Sigmoid colon (tissue), 6 donors: ENCODE measurements at regions not wholly inside any gene's neighbourhood (a gene's known extent, or its start where the extent isn't known, plus 50 kb on each side); places are given as distances from the start of the nearest gene placed in this dataset.
"Not testable (repeated sequence)": the region's sequence is repeated elsewhere in the genome, so short reads cannot be mapped to it uniquely, and the experiment has no call there.

Experiments used
- DNase-seq: peaks from one replicate; pipeline ENCODE4 v3.0.0-alpha.2; 2019
- H3K27ac ChIP-seq, 4 donors: fragments of 200-600 bp; sonication (generic); one replicate each; pipeline ENCODE4 v1.5.1; 2016 to 2019; ENCODE audit warnings: mild to moderate bottlenecking in 1 of 4
- H3K27me3 ChIP-seq, 3 donors: fragments of 200-600 bp; sonication (generic); one replicate each; pipeline ENCODE4 v1.5.1; 2019; ENCODE audit warnings: mild to moderate bottlenecking in 1 of 3
- H3K36me3 ChIP-seq, 4 donors: fragments of 200-600 bp; sonication (generic); one replicate each; pipeline ENCODE4 v1.5.1; 2016 to 2019
- H3K4me1 ChIP-seq, 4 donors: fragments of 200-600 bp; sonication (generic); one replicate each; pipeline ENCODE4 v1.5.1; 2017 to 2019
- H3K4me3 ChIP-seq, 4 donors: fragments of 200-600 bp; sonication (generic); one replicate each; pipeline ENCODE4 v1.5.1; 2017 to 2019; ENCODE audit warnings: mild to moderate bottlenecking in 2 of 4, moderate library complexity in 1 of 4
- H3K9me3 ChIP-seq, 4 donors: fragments of 200-600 bp in 3 of 4; sonication (generic) in 3 of 4; one replicate each; pipeline versions ENCODE4 v1.5.1 to v1.6.1; 2013 to 2019
- CTCF ChIP-seq, 4 experiments: fragments of 450-650 bp in 3 of 4; fragments of 200-600 bp in 1 of 4; IDR thresholded peaks; one replicate each; pipeline ENCODE4 v1.5.1; 2016 to 2019; ENCODE audit warnings: antibody characterized with exemption in 4 of 4, mild to moderate bottlenecking in 3 of 4, moderate library complexity in 2 of 4
- EP300 ChIP-seq, 4 donors: sonication (generic); formaldehyde crosslinking; IDR thresholded peaks; one replicate each; pipeline ENCODE4 v1.6.1; 2017; ENCODE audit warnings: antibody characterized with exemption in 4 of 4
- POLR2A ChIP-seq, 2 donors: fragments of 450-650 bp; IDR thresholded peaks; one replicate each; pipeline ENCODE4 v1.6.1; 2016; ENCODE audit warnings: antibody characterized with exemption in 2 of 2, mild to moderate bottlenecking in 2 of 2, moderate library complexity in 2 of 2
- POLR2AphosphoS5 ChIP-seq, 4 donors: sonication (generic); formaldehyde crosslinking; IDR thresholded peaks; one replicate each; pipeline ENCODE4 v1.6.1; 2017; ENCODE audit warnings: antibody characterized with exemption in 4 of 4
- WGBS, 2 donors: extraction: QIAGEN DNeasy Blood & Tissue Kit; methylation state at CpG; one replicate each; pipeline ENCODE4 v1.1.7; 2013; 5-methylcytosine and 5-hydroxymethylcytosine counted together
- intact Hi-C: fragments of 100-400 bp; cut with DNase I; formaldehyde crosslinking; loops from one replicate; pipeline ENCODE4 v1.15.1; 2023
- donor health status: healthy with polysubstance abuse.
- donor health status: healthy.

GRCh38 chr5:166639151-166639550 lies 1652.3 kb upstream of the WWC1 start:
- Histone ChIP-seq H3K4me1 (no peaks in the 10 kb centered on the region), H3K27ac (no peak overlapping the region), H3K36me3 (no peaks in the 10 kb centered on the region), H3K9me3 (no peaks in the 10 kb centered on the region), H3K4me3 (no peak overlapping the region), H3K27me3 (no peaks in the 10 kb centered on the region)
- TF ChIP-seq POLR2A (IDR thresholded peaks at IDR 0.05) = no peak
- no peak for TF ChIP-seq EP300 (IDR thresholded peaks at IDR 0.05)
- TF ChIP-seq CTCF (IDR thresholded peaks at IDR 0.05) = no peak
- TF ChIP-seq POLR2AphosphoS5 (IDR thresholded peaks at IDR 0.05) = no peak
- intact Hi-C loops = no loop called here
- 96 to 97% methylated on average over 2 of the region's 2 CpGs for WGBS, 2 donors
- DNase-seq = no peak

GRCh38 chr5:166640136-166640535 lies 1651.3 kb upstream of the WWC1 start:
- H3K9me3 ChIP-seq, H3K27me3 ChIP-seq, H3K36me3 ChIP-seq, H3K4me1 ChIP-seq, DNase-seq, H3K4me3 ChIP-seq, intact Hi-C loops, H3K27ac ChIP-seq: not testable (repeated sequence)
- 77 to 82% methylated on average over 10 of the region's 10 CpGs for WGBS, 2 donors

GRCh38 chr5:166648736-166649135 lies 1642.7 kb upstream of the WWC1 start:
- no peaks in the 10 kb centered on the region for H3K9me3 ChIP-seq
- H3K4me1 ChIP-seq = no peaks in the 10 kb centered on the region
- TF ChIP-seq EP300 (IDR thresholded peaks at IDR 0.05) = no peak
- DNase-seq = no peak
- no peaks in the 10 kb centered on the region for H3K36me3 ChIP-seq
- no peak overlapping the region for H3K27ac ChIP-seq
- WGBS, 2 donors = 82 to 91% methylated on average over 1 of the region's 1 CpG
- intact Hi-C loops = no loop called here
- H3K4me3 ChIP-seq = no peak overlapping the region
- H3K27me3 ChIP-seq = no peaks in the 10 kb centered on the region

GRCh38 chr5:166649676-166650075 lies 1641.8 kb upstream of the WWC1 start:
- Histone ChIP-seq H3K27ac (no peak overlapping the region), H3K9me3 (no peaks in the 10 kb centered on the region), H3K4me3 (no peak overlapping the region), H3K36me3 (no peaks in the 10 kb centered on the region), H3K4me1 (no peaks in the 10 kb centered on the region), H3K27me3 (no peaks in the 10 kb centered on the region)
- WGBS, 2 donors = 18 to 36% methylated on average over 1 of the region's 1 CpG
- DNase-seq = no peak
- no peak for TF ChIP-seq POLR2A (IDR thresholded peaks at IDR 0.05)
- TF ChIP-seq EP300 (IDR thresholded peaks at IDR 0.05) = no peak
- TF ChIP-seq POLR2AphosphoS5 (IDR thresholded peaks at IDR 0.05) = no peak
- no peak for TF ChIP-seq CTCF (IDR thresholded peaks at IDR 0.05)
- intact Hi-C loops = no loop called here

GRCh38 chr5:166651234-166651633 lies 1640.2 kb upstream of the WWC1 start:
- WGBS, 2 donors = 62 to 68% methylated on average over 1 of the region's 1 CpG
- H3K4me3 ChIP-seq = no peak overlapping the region
- intact Hi-C loops = no loop called here
- DNase-seq = no peak
- no peak for TF ChIP-seq POLR2AphosphoS5 (IDR thresholded peaks at IDR 0.05)
- no peak for TF ChIP-seq CTCF (IDR thresholded peaks at IDR 0.05)
- no peak for TF ChIP-seq EP300 (IDR thresholded peaks at IDR 0.05)
- no peak for TF ChIP-seq POLR2A (IDR thresholded peaks at IDR 0.05)
- no peaks in the 10 kb centered on the region for H3K36me3 ChIP-seq
- H3K27ac ChIP-seq = no peak overlapping the region
- peaks cover 0 to 2% (median 0%) of the 10 kb centered on the region in 4 donors for H3K9me3 ChIP-seq
- no peaks in the 10 kb centered on the region for H3K27me3 ChIP-seq
- no peaks in the 10 kb centered on the region for H3K4me1 ChIP-seq

GRCh38 chr5:166671811-166672210 lies 1619.6 kb upstream of the WWC1 start:
- intact Hi-C loops = no loop called here
- no peak overlapping the region for H3K27ac ChIP-seq
- H3K36me3 ChIP-seq = no peaks in the 10 kb centered on the region
- H3K9me3 ChIP-seq = no peaks in the 10 kb centered on the region
- no peak for DNase-seq
- no peak for TF ChIP-seq EP300 (IDR thresholded peaks at IDR 0.05)
- WGBS, 2 donors = 71 to 74% methylated on average over 1 of the region's 1 CpG
- no peak overlapping the region for H3K4me3 ChIP-seq
- no peaks in the 10 kb centered on the region for H3K4me1 ChIP-seq
- no peaks in the 10 kb centered on the region for H3K27me3 ChIP-seq
